Stimulated activated naive CD8-positive, alpha-beta T cell treated with anti-CD3 and anti-CD28 coated beads, Interleukin-15, amount 100 ng/mL, for 72 hours (primary cell): ENCODE measurements at regions not wholly inside any gene's neighbourhood (a gene's known extent, or its start where the extent isn't known, plus 50 kb on each side); places are given as distances from the start of the nearest gene placed in this dataset.
"Not testable (repeated sequence)": the region's sequence is repeated elsewhere in the genome, so short reads cannot be mapped to it uniquely, and the experiment has no call there.

Experiments
- ATAC-seq: fragments of 150-1000 bp; cut with Tn5 transposase; 2 replicates; pipeline ENCODE4 v1.10.0; 2021; ENCODE audit warnings: mild to moderate bottlenecking, moderate library complexity
- DNase-seq, 2 donors: peaks; one replicate each; pipeline ENCODE4 v3.0.0; 2021 to 2022
- H3K27ac Mint-ChIP-seq, 2 donors: one replicate each; pipeline ENCODE4 v1.8.0; 2022; ENCODE audit warnings: mild to moderate bottlenecking in 2 of 2, mixed read lengths in 2 of 2, moderate library complexity in 2 of 2
- H3K27me3 Mint-ChIP-seq: one replicate; pipeline ENCODE4 v1.8.0; 2022; ENCODE audit warnings: mixed read lengths
- H3K4me1 Mint-ChIP-seq: one replicate; pipeline ENCODE4 v1.8.0; 2022; ENCODE audit warnings: mild to moderate bottlenecking, mixed read lengths
- H3K4me3 Mint-ChIP-seq, 2 donors: one replicate each; pipeline ENCODE4 v1.8.0; 2022; ENCODE audit warnings: mild to moderate bottlenecking in 2 of 2, mixed read lengths in 2 of 2, moderate library complexity in 1 of 2
- H3K9me3 Mint-ChIP-seq, 2 donors: one replicate each; pipeline ENCODE4 v1.8.0; 2022; ENCODE audit warnings: mixed read lengths in 2 of 2

- not testable (repeated sequence) for H3K27ac Mint-ChIP-seq, H3K4me1 Mint-ChIP-seq, H3K4me3 Mint-ChIP-seq, H3K9me3 Mint-ChIP-seq, ATAC-seq, DNase-seq, H3K27me3 Mint-ChIP-seq
Observed at GRCh38 chr1:117314951-117315350, 52.3 kb upstream of the MAN1A2 start.

GRCh38 chr1:117313555-117313954, 53.7 kb upstream of the MAN1A2 start:
- DNase-seq = no peak
- ATAC-seq = no peak
- Mint-ChIP-seq H3K4me1 (peaks cover 5% of the 10 kb centered on the region), H3K9me3 (no peaks in the 10 kb centered on the region), H3K4me3 (no peak overlapping the region), H3K27ac (no peak overlapping the region), H3K27me3 (no peaks in the 10 kb centered on the region)

GRCh38 chr1:117312453-117313138, 54.7 kb upstream of the MAN1A2 start:
- Mint-ChIP-seq H3K4me1 (peaks cover 5% of the 10 kb centered on the region), H3K27ac (no peak overlapping the region), H3K9me3 (no peaks in the 10 kb centered on the region), H3K4me3 (no peak overlapping the region), H3K27me3 (no peaks in the 10 kb centered on the region)
- no peak for ATAC-seq
- DNase-seq = no peak

GRCh38 chr1:117308311-117308916, 58.8 kb upstream of the MAN1A2 start:
- DNase-seq (no peak), ATAC-seq (no peak)
- Mint-ChIP-seq H3K27ac (no peak overlapping the region), H3K4me1 (peaks cover 5% of the 10 kb centered on the region), H3K9me3 (no peaks in the 10 kb centered on the region), H3K27me3 (no peaks in the 10 kb centered on the region), H3K4me3 (no peak overlapping the region)

- Mint-ChIP-seq H3K27me3 (no peaks in the 10 kb centered on the region), H3K4me1 (no peaks in the 10 kb centered on the region), H3K27ac (peak overlapping the region in 1 of 2 donors; percentile 67), H3K9me3 (no peaks in the 10 kb centered on the region), H3K4me3 (no peak overlapping the region)
- DNase-seq (no peak), ATAC-seq (no peak)
Observed at GRCh38 chr1:117301901-117302300, 65.3 kb upstream of the MAN1A2 start.

GRCh38 chr1:117300183-117300582, 67.1 kb upstream of the MAN1A2 start:
- not testable (repeated sequence) for H3K27ac Mint-ChIP-seq, H3K9me3 Mint-ChIP-seq, ATAC-seq, DNase-seq, H3K27me3 Mint-ChIP-seq, H3K4me3 Mint-ChIP-seq, H3K4me1 Mint-ChIP-seq

GRCh38 chr1:117295001-117295400, 72.2 kb upstream of the MAN1A2 start:
- Mint-ChIP-seq H3K4me3 (no peak overlapping the region), H3K27ac (no peak overlapping the region), H3K9me3 (no peaks in the 10 kb centered on the region), H3K4me1 (no peaks in the 10 kb centered on the region), H3K27me3 (no peaks in the 10 kb centered on the region)
- ATAC-seq (no peak), DNase-seq (no peak)

GRCh38 chr1:117290890-117291289, 76.4 kb upstream of the MAN1A2 start:
- Mint-ChIP-seq H3K27ac (no peak overlapping the region), H3K27me3 (no peaks in the 10 kb centered on the region), H3K9me3 (no peaks in the 10 kb centered on the region), H3K4me1 (no peaks in the 10 kb centered on the region), H3K4me3 (no peak overlapping the region)
- ATAC-seq (no peak), DNase-seq (no peak)

- DNase-seq (no peak), ATAC-seq (no peak)
- H3K27me3 Mint-ChIP-seq = no peaks in the 10 kb centered on the region
- no peak overlapping the region for H3K4me3 Mint-ChIP-seq
- H3K27ac Mint-ChIP-seq = no peak overlapping the region
- no peaks in the 10 kb centered on the region for H3K9me3 Mint-ChIP-seq
- H3K4me1 Mint-ChIP-seq = no peaks in the 10 kb centered on the region
Observed at GRCh38 chr1:117289316-117289870, 77.9 kb upstream of the MAN1A2 start.

- Mint-ChIP-seq H3K27ac (no peak overlapping the region), H3K27me3 (no peaks in the 10 kb centered on the region), H3K9me3 (no peaks in the 10 kb centered on the region), H3K4me1 (no peaks in the 10 kb centered on the region), H3K4me3 (no peak overlapping the region)
- no peak for ATAC-seq
- DNase-seq = no peak
Observed at GRCh38 chr1:117286562-117286961, 75.8 kb upstream of the VTCN1 start.

- ATAC-seq = no peak
- H3K27me3 Mint-ChIP-seq = no peaks in the 10 kb centered on the region
- H3K4me1 Mint-ChIP-seq = no peaks in the 10 kb centered on the region
- H3K4me3 Mint-ChIP-seq = no peak overlapping the region
- H3K27ac Mint-ChIP-seq = no peak overlapping the region
- no peak for DNase-seq
- H3K9me3 Mint-ChIP-seq = no peaks in the 10 kb centered on the region
Observed at GRCh38 chr1:117286145-117286544, 75.4 kb upstream of the VTCN1 start.

GRCh38 chr1:117284399-117285215, 73.9 kb upstream of the VTCN1 start:
- DNase-seq (no peak), ATAC-seq (no peak)
- H3K27me3 Mint-ChIP-seq = no peaks in the 10 kb centered on the region
- H3K27ac Mint-ChIP-seq = no peak overlapping the region
- H3K4me1 Mint-ChIP-seq = no peaks in the 10 kb centered on the region
- H3K4me3 Mint-ChIP-seq = no peak overlapping the region
- no peaks in the 10 kb centered on the region for H3K9me3 Mint-ChIP-seq

GRCh38 chr1:117278531-117278930, 67.8 kb upstream of the VTCN1 start:
- Mint-ChIP-seq H3K27ac (no peak overlapping the region), H3K4me3 (no peak overlapping the region), H3K4me1 (no peaks in the 10 kb centered on the region), H3K9me3 (no peaks in the 10 kb centered on the region), H3K27me3 (no peaks in the 10 kb centered on the region)
- no peak for DNase-seq
- no peak for ATAC-seq

GRCh38 chr1:117275055-117275454, 64.3 kb upstream of the VTCN1 start:
- no peak for ATAC-seq
- no peak overlapping the region for H3K27ac Mint-ChIP-seq

GRCh38 chr1:117271959-117272358, 61.2 kb upstream of the VTCN1 start:
- Mint-ChIP-seq H3K27ac (no peak overlapping the region), H3K4me1 (no peaks in the 10 kb centered on the region), H3K4me3 (no peak overlapping the region), H3K9me3 (peaks cover 0 to 5% of the 10 kb centered on the region in 2 donors), H3K27me3 (no peaks in the 10 kb centered on the region)
- no peak for DNase-seq
- no peak for ATAC-seq

More at GRCh38 chr1:117275055-117275454, 64.3 kb upstream of the VTCN1 start:
- H3K4me1 Mint-ChIP-seq = no peaks in the 10 kb centered on the region
- no peak for DNase-seq
- H3K27me3 Mint-ChIP-seq = no peaks in the 10 kb centered on the region
- H3K4me3 Mint-ChIP-seq = no peak overlapping the region
- H3K9me3 Mint-ChIP-seq = peaks cover 0 to 5% of the 10 kb centered on the region in 2 donors

GRCh38 chr1:117271129-117271528, 60.4 kb upstream of the VTCN1 start:
- Mint-ChIP-seq H3K4me3 (no peak overlapping the region), H3K27ac (no peak overlapping the region), H3K27me3 (no peaks in the 10 kb centered on the region), H3K4me1 (no peaks in the 10 kb centered on the region), H3K9me3 (peaks cover 0 to 5% of the 10 kb centered on the region in 2 donors)
- ATAC-seq (no peak), DNase-seq (no peak)
